Gastroesophageal sphincter (tissue), 3 donors: ENCODE measurements at regions not wholly inside any gene's neighbourhood (a gene's known extent, or its start where the extent isn't known, plus 50 kb on each side); places are given as distances from the start of the nearest gene placed in this dataset.

Experiments
- EP300 ChIP-seq: sonication (generic); formaldehyde crosslinking; IDR thresholded peaks from one replicate; pipeline ENCODE4 v1.6.1; 2017; ENCODE audit warnings: antibody characterized with exemption, mild to moderate bottlenecking
- POLR2AphosphoS5 ChIP-seq: sonication (generic); formaldehyde crosslinking; IDR thresholded peaks from one replicate; pipeline ENCODE4 v1.6.1; 2017; ENCODE audit warnings: antibody characterized with exemption
- TF ChIP-seq, protein P1 (sequence below), 4 experiments: fragments of 200-600 bp in 2 of 4; fragments of 450-650 bp in 2 of 4; sonication (generic) in 1 of 4; IDR thresholded peaks; one replicate each; pipeline ENCODE4 v1.5.1; 2017 to 2019; ENCODE audit warnings: antibody characterized with exemption in 4 of 4, mild to moderate bottlenecking in 2 of 4, moderate library complexity in 2 of 4

DNA sequence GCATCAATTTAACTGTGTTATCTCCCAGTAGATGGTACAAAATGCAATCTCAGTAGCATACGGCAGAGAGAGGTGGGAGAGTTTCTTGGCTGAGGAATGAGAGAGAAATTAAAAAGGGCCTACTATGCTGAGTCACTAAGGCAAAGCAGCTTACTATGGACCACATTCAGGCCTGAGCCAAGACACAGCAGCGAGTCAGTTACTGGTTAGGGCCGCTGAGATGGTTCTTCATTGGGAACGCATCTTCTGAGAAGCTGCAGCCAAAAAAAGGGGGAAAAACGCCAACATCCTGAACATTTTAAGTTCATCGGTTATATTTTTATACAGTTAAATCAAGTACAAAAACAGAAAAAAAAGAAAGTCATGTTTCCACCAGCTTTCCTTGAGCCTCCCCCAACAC is 61.1 kb upstream of the BDNF start:
- TF ChIP-seq POLR2AphosphoS5 (no peak), EP300 (no peak)
- TF ChIP-seq, protein P1, sequence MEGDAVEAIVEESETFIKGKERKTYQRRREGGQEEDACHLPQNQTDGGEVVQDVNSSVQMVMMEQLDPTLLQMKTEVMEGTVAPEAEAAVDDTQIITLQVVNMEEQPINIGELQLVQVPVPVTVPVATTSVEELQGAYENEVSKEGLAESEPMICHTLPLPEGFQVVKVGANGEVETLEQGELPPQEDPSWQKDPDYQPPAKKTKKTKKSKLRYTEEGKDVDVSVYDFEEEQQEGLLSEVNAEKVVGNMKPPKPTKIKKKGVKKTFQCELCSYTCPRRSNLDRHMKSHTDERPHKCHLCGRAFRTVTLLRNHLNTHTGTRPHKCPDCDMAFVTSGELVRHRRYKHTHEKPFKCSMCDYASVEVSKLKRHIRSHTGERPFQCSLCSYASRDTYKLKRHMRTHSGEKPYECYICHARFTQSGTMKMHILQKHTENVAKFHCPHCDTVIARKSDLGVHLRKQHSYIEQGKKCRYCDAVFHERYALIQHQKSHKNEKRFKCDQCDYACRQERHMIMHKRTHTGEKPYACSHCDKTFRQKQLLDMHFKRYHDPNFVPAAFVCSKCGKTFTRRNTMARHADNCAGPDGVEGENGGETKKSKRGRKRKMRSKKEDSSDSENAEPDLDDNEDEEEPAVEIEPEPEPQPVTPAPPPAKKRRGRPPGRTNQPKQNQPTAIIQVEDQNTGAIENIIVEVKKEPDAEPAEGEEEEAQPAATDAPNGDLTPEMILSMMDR (IDR thresholded peaks at IDR 0.05) = no peak
